ENCODE measurements at regions not wholly inside any gene's neighbourhood (a gene's known extent, or its start where the extent isn't known, plus 50 kb on each side); places are given as distances from the start of the nearest gene placed in this dataset.

- DNase-seq, result no peak
Measured at GRCh38 chr4:111187108-111187507, 564.2 kb upstream of the PITX2 start.

- no peak for DNase-seq
Measured at GRCh38 chr4:111198446-111198845, 575.6 kb upstream of the PITX2 start.

GRCh38 chr4:111204797-111205196 is 581.9 kb upstream of the PITX2 start:
- no peak for DNase-seq

GRCh38 chr4:111208970-111209369 is 586.1 kb upstream of the PITX2 start:
- DNase-seq, result no peak

DNA sequence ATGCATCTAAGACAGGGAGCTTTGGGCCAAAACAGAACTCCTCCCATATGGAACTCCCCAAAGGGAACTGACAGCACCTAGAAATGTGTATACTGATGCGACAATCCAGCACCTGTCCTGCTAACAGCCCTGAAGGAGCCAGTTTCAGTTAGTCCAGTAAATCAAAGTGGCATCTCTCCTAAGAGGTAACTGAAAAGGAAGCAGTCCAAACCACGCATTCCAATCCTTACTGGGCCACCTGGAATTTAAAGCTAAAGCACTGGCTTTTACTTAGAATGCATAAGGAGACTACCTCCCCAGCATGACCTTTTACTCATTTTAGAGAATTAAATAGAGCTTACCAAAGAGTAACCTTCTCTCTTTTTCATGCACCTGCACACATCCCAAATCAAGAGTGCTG is 586.8 kb upstream of the PITX2 start:
- DNase-seq, result no peak

DNA sequence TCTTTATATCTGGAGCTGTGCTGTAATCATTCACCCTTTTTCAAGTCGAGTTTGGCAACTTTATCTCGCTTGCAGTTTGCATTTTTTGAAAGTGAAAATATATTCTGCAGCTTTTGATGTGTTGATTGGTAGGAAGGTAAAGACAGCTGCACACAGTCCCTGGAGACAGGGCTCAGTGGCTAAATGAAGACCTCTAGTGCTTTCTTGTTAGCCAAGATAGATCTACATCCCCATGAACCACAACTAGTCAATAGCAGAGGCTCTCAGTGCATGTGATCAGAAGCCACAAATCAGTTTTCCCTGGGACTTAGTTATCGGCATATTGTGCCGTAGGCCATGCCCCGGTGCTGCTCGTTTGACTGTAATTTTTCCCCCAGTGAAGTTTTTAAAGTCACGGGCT is 587.7 kb upstream of the PITX2 start:
- DNase-seq, result no peak

- no peak for DNase-seq
Measured at GRCh38 chr4:111213531-111213930, 590.7 kb upstream of the PITX2 start.

- DNase-seq, result no peak
Measured at GRCh38 chr4:111214371-111214770, 591.5 kb upstream of the PITX2 start.

- no peak for DNase-seq
Measured at GRCh38 chr4:111215755-111216154, 592.9 kb upstream of the PITX2 start.

- no peak for DNase-seq
Measured at GRCh38 chr4:111216791-111217190, 593.9 kb upstream of the PITX2 start.

DNA sequence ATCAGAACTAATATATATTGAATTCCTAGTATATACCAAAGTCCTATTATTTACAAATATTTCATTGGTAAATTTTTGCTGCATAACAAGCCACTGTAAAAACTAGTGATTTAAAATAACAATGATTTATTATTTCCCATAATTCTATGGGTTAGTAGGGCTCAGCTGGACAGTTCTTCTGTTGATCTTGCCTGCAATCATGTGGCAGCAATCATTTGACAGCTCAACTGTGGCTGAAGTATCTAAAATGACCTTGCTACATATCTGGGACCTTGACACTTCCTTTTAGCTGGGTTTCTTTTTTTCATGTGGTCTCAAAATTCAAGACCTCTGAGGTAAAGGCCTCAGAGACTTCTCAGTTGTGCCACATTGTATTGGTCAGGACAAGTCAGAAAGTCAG is 598.5 kb upstream of the PITX2 start:
- DNase-seq, result no peak

DNA sequence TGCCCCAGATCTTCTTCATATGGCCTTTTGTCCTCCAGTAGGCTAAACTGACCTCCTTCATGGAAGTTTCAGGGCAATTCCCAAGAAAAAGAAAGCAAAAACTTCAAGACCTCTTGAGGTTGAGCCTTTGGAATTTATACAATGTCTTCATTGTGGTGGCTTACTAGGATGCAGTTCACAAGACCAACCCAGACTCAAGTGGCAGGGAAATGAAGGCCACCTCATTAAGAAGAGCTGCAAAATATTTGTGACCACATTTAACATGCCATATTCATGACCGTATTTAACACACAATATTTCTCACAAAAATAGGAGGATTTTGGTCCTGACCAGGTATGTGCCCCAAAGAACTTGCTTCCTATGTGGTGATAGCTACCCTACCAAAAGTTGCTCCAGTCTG is 605.5 kb upstream of the PITX2 start:
- no peak for DNase-seq

GRCh38 chr4:111228874-111229273 is 606.0 kb upstream of the PITX2 start:
- no peak for DNase-seq

- no peak for DNase-seq
Measured at GRCh38 chr4:111230265-111230664, 607.4 kb upstream of the PITX2 start.

DNA sequence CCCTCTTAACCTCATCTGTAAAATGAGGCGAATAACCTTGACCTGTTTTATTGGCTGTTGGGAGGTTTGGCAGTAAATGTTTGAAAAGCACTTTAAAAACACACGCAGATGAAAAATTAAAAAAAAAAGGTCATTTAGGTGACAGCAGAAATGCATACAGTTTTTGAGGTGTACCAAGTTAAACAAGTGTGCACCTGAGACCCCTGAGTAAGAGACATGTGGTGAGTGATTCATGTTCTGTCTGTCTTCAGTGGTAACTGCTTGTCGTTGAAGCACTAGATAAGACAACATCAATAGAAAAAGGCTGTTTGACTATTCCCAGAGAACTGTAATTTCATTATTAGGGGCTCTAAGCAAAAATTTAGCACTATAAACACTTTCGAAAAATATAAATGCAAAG is 608.4 kb upstream of the PITX2 start:
- DNase-seq, result no peak

DNA sequence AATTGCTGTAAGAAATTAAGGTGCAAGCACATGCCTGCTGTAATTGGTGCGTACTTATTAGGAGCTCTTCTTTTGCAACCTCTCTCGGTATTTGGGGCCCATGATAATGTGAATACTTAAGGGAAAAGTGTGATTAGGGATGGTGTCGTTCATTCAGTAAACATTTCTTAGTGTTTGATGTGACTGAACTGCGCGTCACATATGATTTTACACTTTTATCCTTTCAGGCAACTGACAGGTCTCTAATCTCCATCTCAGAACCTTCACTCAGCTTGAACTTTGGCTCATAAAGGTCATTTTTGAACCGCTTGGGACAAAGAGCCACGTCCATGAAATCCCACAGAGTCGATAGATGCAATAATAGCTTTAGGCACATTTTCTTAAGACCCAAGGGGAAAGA is 612.1 kb upstream of the PITX2 start:
- DNase-seq, result no peak

DNA sequence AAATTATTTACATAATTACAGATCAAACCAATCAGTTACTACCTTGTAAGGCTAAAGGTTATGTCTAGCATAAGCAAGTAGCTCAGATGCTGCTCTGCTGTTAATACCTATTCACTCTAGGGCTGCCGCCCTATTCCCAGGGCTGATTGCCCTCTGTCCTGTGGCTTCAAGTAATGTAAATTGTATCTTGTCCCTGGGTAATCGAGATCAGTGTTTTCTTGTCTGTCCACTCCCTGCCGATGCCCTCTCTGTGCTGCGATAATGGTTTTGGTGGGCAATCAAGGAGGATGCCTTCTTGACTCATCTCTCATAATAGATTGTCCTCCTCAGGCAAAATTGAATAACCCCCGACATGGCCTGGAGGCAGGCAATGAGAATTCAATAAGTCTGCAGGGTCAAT is 641.0 kb upstream of the PITX2 start:
- no peak for DNase-seq

- DNase-seq, result no peak
Measured at GRCh38 chr4:111266937-111267336, 644.1 kb upstream of the PITX2 start.

- DNase-seq, result no peak
Measured at GRCh38 chr4:111267786-111268185, 644.9 kb upstream of the PITX2 start.

GRCh38 chr4:111268769-111269414 is 646.0 kb upstream of the PITX2 start:
- no peak for DNase-seq

DNA sequence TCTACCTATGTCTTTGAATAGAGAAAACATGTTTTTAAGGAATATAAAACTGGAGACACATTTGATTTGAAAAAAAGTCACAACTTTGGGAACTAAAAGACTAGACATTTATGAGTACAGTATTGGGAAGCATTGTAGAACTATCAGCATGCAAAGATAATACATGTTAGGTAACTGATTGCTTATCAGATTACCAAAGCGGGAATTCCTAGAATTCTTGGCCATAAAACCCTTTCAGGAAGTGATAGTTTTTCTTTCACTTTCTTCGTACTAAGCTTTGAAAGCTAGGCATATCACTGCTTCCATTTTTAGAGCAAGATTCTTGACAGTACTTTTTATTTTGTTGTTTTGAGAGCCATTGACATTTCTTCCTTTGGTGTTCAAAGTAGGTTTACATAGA is 646.6 kb upstream of the PITX2 start:
- no peak for DNase-seq

DNA sequence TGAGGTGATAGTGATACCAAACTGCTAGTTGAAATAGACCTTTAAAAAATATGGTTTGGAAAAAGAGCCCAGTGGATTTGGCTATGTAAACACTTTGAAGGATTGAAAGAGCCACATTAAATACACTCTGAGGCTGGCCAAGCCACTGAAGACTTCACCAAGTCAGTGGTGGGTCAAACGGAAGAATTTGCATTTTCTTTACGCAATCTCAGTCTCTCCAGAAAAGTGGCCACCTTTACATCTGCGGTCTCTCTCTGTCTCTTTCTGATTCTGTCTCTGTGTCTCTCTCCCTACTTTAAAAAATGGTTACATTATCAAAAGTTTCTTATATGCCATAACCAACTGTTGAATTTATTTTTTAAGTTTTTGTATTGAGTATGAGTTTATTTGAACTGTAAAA is 651.2 kb upstream of the PITX2 start:
- DNase-seq, result no peak

DNA sequence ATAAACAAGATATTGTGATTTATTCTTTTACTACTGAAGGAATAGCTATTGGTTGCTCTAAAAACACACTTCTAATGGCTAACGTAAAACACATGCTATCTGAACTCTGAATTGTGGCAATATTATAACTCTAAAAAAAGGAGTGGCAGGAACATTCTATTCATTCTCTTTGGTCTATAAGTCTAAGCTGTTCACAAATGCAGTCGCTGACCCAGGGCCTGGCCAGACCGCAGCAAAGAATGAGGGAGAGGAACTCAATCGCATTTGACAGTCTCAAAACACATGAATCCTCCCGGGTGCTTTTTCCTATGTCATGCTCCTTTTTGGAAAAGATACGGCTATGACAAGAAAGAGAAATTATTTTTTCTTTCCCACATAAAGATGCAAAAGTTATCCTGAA is 651.6 kb upstream of the PITX2 start:
- DNase-seq, result no peak

GRCh38 chr4:111281219-111281618 is 658.3 kb upstream of the PITX2 start:
- DNase-seq, result no peak

GRCh38 chr4:111282035-111282434 is 659.2 kb upstream of the PITX2 start:
- DNase-seq, result no peak

Data from hematopoietic multipotent progenitor cell treated with erythropoietin and hydrocortisone succinate and interleukin-3 and kit ligand, for 6 days (in vitro differentiated cells).